HFF-Myc (cell line): ENCODE measurements at regions not wholly inside any gene's neighbourhood (a gene's known extent, or its start where the extent isn't known, plus 50 kb on each side); places are given as distances from the start of the nearest gene placed in this dataset.

Experiments
- DNase-seq: peaks from one replicate; pipeline ENCODE4 v3.0.0-alpha.2; 2011; ENCODE audit warnings: low read depth; ENCODE audit errors: extremely low read depth
- H3K4me3 ChIP-seq: replicated peaks from 2 replicates; pipeline ENCODE4 v1.5.1; 2011; ENCODE audit warnings: low read depth, mild to moderate bottlenecking, control low read depth, low read length
- CTCF ChIP-seq: IDR thresholded peaks from 2 replicates; pipeline ENCODE4 v1.5.1; 2012; ENCODE audit warnings: mild to moderate bottlenecking, low read depth, low read length, control low read depth; ENCODE audit errors: missing control alignments

GRCh38 chr18:25651553-25651952 is 299.6 kb upstream of the ZNF521 start:
- no peak overlapping the region for H3K4me3 ChIP-seq
- TF ChIP-seq CTCF: no peak
- DNase-seq: no peak

GRCh38 chr18:25650201-25650941 is 298.4 kb upstream of the ZNF521 start:
- no peak for TF ChIP-seq CTCF
- H3K4me3 ChIP-seq: no peak overlapping the region

GRCh38 chr18:25648716-25649260 is 296.8 kb upstream of the ZNF521 start:
- no peak overlapping the region for H3K4me3 ChIP-seq
- DNase-seq: no peak

More at GRCh38 chr18:25650201-25650941, 298.4 kb upstream of the ZNF521 start:
- peak; percentile 99 for DNase-seq

GRCh38 chr18:25647404-25647803 is 295.4 kb upstream of the ZNF521 start:
- no peak for TF ChIP-seq CTCF

More at GRCh38 chr18:25648716-25649260, 296.8 kb upstream of the ZNF521 start:
- TF ChIP-seq CTCF: no peak

GRCh38 chr18:25646971-25647370 is 295.0 kb upstream of the ZNF521 start:
- no peak for TF ChIP-seq CTCF
- DNase-seq: no peak
- H3K4me3 ChIP-seq: no peak overlapping the region

More at GRCh38 chr18:25647404-25647803, 295.4 kb upstream of the ZNF521 start:
- no peak overlapping the region for H3K4me3 ChIP-seq
- DNase-seq: no peak

- DNase-seq: no peak
- no peak overlapping the region for H3K4me3 ChIP-seq
- TF ChIP-seq CTCF: no peak
These were observed 287.6 kb upstream of the ZNF521 start for GRCh38 chr18:25639596-25639995.
